Spleen (tissue), 7 donors: ENCODE measurements at regions not wholly inside any gene's neighbourhood (a gene's known extent, or its start where the extent isn't known, plus 50 kb on each side); places are given as distances from the start of the nearest gene placed in this dataset.

Experiments
- POLR2A ChIP-seq, 3 donors: fragments of 450-650 bp; IDR thresholded peaks; one replicate each; pipeline ENCODE4 v1.5.1; 2017; ENCODE audit warnings: antibody characterized with exemption in 3 of 3, mild to moderate bottlenecking in 1 of 3
- POLR2AphosphoS5 ChIP-seq, 3 donors: sonication (generic); formaldehyde crosslinking; IDR thresholded peaks; one replicate each; pipeline ENCODE4 v1.5.1; 2017; ENCODE audit warnings: antibody characterized with exemption in 3 of 3
- TF ChIP-seq, protein P1 (sequence below), 11 experiments: fragments of 200-600 bp in 7 of 11; fragments of 450-650 bp in 4 of 11; sonication (generic) in 4 of 11; IDR thresholded peaks in 8 of 11; conservative IDR thresholded peaks in 3 of 11; 1 replicate in 7 of 11; 2 replicates in 4 of 11; pipeline versions ENCODE4 v1.4.0 to v1.8.0; 2016 to 2021; ENCODE audit warnings: antibody characterized with exemption in 11 of 11, inconsistent platforms in 4 of 11, mild to moderate bottlenecking in 1 of 11
- donor health status: DM: no; HTN: no; CAD: no; lungs with moderate emphysema.
- donor health status: DM: no; HTN: no; CAD: no.
- donor health status: DM: no; HTN: no; CAD: no.

DNA sequence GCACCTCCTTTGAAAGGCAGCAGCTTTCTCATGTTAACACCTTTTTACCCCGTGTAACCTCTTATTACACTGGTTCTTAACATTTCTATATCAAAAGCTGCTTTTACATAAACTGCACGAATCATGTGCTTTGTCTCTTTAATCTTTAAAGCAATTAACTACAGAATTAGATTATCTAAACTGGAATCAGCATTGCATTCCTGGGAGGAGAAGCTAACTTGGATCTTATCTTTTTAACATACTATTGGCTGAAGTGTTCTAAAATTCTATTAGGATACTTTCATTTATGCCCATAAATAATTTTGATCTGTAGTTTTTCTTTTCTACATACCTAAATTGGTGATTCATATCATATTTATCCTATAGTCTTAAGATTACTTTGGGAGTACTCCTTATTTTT lies 428.4 kb upstream of the IGFBP3 start:
- TF ChIP-seq POLR2A (IDR thresholded peaks at IDR 0.05) (no peak), POLR2AphosphoS5 (IDR thresholded peaks at IDR 0.05) (no peak)
- TF ChIP-seq, protein P1, sequence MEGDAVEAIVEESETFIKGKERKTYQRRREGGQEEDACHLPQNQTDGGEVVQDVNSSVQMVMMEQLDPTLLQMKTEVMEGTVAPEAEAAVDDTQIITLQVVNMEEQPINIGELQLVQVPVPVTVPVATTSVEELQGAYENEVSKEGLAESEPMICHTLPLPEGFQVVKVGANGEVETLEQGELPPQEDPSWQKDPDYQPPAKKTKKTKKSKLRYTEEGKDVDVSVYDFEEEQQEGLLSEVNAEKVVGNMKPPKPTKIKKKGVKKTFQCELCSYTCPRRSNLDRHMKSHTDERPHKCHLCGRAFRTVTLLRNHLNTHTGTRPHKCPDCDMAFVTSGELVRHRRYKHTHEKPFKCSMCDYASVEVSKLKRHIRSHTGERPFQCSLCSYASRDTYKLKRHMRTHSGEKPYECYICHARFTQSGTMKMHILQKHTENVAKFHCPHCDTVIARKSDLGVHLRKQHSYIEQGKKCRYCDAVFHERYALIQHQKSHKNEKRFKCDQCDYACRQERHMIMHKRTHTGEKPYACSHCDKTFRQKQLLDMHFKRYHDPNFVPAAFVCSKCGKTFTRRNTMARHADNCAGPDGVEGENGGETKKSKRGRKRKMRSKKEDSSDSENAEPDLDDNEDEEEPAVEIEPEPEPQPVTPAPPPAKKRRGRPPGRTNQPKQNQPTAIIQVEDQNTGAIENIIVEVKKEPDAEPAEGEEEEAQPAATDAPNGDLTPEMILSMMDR (IDR thresholded peaks at IDR 0.05 in 8 of 11, conservative IDR thresholded peaks at IDR 0.05 in 3 of 11), result no peak
